Lower lobe of right lung (tissue), 2 donors: ENCODE measurements at regions not wholly inside any gene's neighbourhood (a gene's known extent, or its start where the extent isn't known, plus 50 kb on each side); places are given as distances from the start of the nearest gene placed in this dataset.

Source experiments
- ATAC-seq, 2 donors: fragments of 200-7000 bp; cut with Tn5 transposase; one replicate each; pipeline ENCODE4 v1.9.1; 2020 to 2022; ENCODE audit warnings: mild to moderate bottlenecking in 2 of 2, moderate library complexity in 2 of 2
- DNase-seq: peaks from one replicate; pipeline ENCODE4 v3.0.0-alpha.2; 2020
- H3K27ac ChIP-seq: fragments of 200-600 bp; one replicate; pipeline ENCODE4 v1.8.0; 2022
- H3K27me3 ChIP-seq: fragments of 200-600 bp; one replicate; pipeline ENCODE4 v1.8.0; 2022; ENCODE audit warnings: low read depth
- H3K36me3 ChIP-seq: fragments of 200-600 bp; one replicate; pipeline ENCODE4 v1.8.0; 2022; ENCODE audit warnings: mild to moderate bottlenecking
- H3K4me1 ChIP-seq: fragments of 200-600 bp; one replicate; pipeline ENCODE4 v1.8.0; 2022
- H3K4me3 ChIP-seq: fragments of 200-600 bp; one replicate; pipeline ENCODE4 v1.8.0; 2022; ENCODE audit warnings: mild to moderate bottlenecking
- H3K9me3 ChIP-seq: fragments of 200-600 bp; one replicate; pipeline ENCODE4 v1.8.0; 2022
- intact Hi-C: fragments of 100-400 bp; cut with DNase I; formaldehyde crosslinking; loops from one replicate; pipeline ENCODE4 v1.11.0; 2022
- TF ChIP-seq, protein P1 (sequence below): fragments of 200-600 bp; IDR thresholded peaks from one replicate; pipeline ENCODE4 v1.8.0; 2022; ENCODE audit warnings: antibody characterized with exemption, mild to moderate bottlenecking
- donor health status: DM: no; HTN: yes; CAD: no; lungs with severe emphysema.

DNA sequence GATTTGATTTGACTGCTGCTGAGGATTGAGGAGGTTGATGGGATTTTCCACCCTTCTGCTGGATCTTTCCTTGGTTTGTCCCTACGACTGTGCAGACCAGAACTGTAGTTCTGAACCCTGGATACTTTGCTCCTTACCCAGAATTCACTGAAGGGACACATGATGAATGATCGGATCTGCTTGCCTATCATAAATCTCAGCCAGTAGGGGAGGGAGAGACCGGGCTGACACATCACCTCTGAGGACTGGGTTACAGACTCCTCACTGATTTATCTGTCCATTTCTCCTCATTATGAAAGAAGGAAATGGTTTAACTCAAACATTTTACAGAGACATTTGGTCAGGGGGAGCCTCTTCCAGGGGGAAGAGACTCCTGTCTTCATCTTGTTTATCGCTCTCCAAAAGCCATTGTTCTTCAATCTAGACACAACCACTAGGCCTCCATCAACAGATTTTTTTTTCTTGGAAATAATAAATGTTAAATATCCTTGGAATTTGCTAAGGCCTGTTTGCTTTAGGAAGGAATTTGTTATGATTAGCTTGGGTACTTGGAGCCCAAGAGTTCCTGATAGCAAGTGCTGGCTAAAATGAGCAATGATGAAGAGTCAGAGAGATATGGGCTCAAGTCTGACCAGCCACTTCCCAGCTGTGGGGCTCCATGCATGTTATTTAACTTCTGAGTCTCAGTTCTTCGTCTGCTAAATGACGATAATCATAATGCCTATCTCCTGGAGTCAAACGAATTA, 925.5 kb downstream of the SLC4A3 start:
- no peak for DNase-seq
- no peaks in the 10 kb centered on the region for H3K4me1 ChIP-seq
- H3K4me3 ChIP-seq, result no peak overlapping the region
- no peak overlapping the region for H3K27ac ChIP-seq
- ATAC-seq, result no peak
- TF ChIP-seq, protein P1, sequence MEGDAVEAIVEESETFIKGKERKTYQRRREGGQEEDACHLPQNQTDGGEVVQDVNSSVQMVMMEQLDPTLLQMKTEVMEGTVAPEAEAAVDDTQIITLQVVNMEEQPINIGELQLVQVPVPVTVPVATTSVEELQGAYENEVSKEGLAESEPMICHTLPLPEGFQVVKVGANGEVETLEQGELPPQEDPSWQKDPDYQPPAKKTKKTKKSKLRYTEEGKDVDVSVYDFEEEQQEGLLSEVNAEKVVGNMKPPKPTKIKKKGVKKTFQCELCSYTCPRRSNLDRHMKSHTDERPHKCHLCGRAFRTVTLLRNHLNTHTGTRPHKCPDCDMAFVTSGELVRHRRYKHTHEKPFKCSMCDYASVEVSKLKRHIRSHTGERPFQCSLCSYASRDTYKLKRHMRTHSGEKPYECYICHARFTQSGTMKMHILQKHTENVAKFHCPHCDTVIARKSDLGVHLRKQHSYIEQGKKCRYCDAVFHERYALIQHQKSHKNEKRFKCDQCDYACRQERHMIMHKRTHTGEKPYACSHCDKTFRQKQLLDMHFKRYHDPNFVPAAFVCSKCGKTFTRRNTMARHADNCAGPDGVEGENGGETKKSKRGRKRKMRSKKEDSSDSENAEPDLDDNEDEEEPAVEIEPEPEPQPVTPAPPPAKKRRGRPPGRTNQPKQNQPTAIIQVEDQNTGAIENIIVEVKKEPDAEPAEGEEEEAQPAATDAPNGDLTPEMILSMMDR, result no peak
- no peaks in the 10 kb centered on the region for H3K36me3 ChIP-seq
- no peaks in the 10 kb centered on the region for H3K9me3 ChIP-seq
- H3K27me3 ChIP-seq, result no peaks in the 10 kb centered on the region
- intact Hi-C loops, result no loop called here

DNA sequence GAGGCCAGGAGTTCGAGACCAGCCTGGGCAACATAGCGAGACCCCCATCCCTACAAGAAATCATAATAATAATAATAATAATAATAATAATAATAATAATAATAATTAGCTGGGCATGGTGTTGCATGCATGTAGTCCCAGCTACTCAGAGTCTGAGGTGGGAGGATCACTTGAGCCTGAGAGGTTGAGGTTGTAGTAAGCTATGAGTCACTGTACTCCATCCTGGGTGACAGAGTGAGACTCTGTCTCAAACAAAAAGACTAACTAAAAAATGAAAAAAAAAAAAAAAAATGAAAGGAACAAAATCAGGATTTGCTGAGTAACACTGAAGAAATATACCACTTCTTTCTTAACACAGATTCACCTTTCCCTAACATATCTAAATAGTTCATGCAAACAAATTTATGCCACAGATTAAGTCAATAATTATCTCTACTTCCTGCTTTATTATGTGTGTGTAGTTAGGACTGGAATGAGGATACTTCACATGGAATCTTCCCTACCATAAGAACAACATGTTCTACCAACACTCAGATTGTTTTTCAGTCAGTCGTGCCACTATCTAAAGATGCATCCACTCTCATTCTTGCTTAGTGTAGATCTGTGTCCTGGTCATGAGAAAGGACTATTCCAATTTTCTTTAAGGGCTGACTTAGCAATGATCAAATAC, 928.7 kb downstream of the SLC4A3 start:
- DNase-seq (no peak), ATAC-seq (no peak)
- intact Hi-C loops, result no loop called here
- no peaks in the 10 kb centered on the region for H3K9me3 ChIP-seq
- H3K27me3 ChIP-seq, result no peaks in the 10 kb centered on the region
- no peaks in the 10 kb centered on the region for H3K4me1 ChIP-seq
- H3K36me3 ChIP-seq, result no peaks in the 10 kb centered on the region
- no peak overlapping the region for H3K4me3 ChIP-seq
- H3K27ac ChIP-seq, result no peak overlapping the region
- TF ChIP-seq, protein P1, result no peak

DNA sequence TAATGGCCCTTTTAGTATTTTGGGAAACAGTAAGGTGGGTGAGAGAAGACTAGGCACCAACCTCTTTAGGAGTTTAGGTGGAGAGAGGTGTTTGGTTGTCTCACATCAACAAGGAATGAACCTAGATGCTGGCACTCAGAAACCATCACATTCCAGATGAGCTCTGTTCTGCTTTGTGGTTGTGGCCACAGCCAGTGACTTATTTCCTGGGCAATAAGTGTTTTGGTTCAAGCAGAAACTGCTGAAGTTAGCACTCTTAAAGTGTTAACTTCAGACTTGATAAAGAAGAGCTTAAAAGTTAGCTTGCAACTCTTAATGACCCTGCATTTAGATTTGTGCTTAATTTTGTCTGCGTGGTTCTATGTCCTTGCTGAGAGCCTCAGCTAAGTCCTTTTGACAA, 929.2 kb downstream of the SLC4A3 start:
- intact Hi-C loops, result no loop called here
- TF ChIP-seq, protein P1, result no peak
- ATAC-seq (no peak), DNase-seq (no peak)
- H3K27me3 ChIP-seq, result no peaks in the 10 kb centered on the region
- no peak overlapping the region for H3K4me3 ChIP-seq
- no peaks in the 10 kb centered on the region for H3K36me3 ChIP-seq
- no peaks in the 10 kb centered on the region for H3K9me3 ChIP-seq
- no peak overlapping the region for H3K27ac ChIP-seq
- no peaks in the 10 kb centered on the region for H3K4me1 ChIP-seq

DNA sequence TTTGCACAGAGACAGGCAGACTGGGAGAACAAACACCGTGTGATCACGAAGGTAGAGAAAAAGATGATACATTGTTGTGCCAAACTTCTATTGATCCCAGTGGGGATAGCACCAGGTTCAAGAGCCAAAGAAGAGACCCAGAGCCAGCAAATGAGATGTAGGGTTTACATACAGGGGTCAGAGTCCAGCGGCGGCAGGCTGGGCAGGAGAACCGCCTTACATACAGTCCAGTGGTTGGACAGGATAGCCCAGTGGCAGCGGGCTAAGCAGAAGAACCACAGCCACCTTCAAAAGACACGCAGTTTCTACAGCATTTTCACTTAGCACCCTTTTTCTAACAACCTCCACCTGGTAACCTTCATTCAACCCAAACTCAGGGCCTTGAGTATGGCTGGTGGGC, 932.8 kb downstream of the SLC4A3 start:
- H3K36me3 ChIP-seq, result no peaks in the 10 kb centered on the region
- no peaks in the 10 kb centered on the region for H3K9me3 ChIP-seq
- no peak overlapping the region for H3K27ac ChIP-seq
- H3K27me3 ChIP-seq, result no peaks in the 10 kb centered on the region
- DNase-seq, result no peak
- no peak overlapping the region for H3K4me3 ChIP-seq
- ATAC-seq, result no peak
- no peaks in the 10 kb centered on the region for H3K4me1 ChIP-seq
- TF ChIP-seq, protein P1, result no peak
- intact Hi-C loops, result no loop called here

DNA sequence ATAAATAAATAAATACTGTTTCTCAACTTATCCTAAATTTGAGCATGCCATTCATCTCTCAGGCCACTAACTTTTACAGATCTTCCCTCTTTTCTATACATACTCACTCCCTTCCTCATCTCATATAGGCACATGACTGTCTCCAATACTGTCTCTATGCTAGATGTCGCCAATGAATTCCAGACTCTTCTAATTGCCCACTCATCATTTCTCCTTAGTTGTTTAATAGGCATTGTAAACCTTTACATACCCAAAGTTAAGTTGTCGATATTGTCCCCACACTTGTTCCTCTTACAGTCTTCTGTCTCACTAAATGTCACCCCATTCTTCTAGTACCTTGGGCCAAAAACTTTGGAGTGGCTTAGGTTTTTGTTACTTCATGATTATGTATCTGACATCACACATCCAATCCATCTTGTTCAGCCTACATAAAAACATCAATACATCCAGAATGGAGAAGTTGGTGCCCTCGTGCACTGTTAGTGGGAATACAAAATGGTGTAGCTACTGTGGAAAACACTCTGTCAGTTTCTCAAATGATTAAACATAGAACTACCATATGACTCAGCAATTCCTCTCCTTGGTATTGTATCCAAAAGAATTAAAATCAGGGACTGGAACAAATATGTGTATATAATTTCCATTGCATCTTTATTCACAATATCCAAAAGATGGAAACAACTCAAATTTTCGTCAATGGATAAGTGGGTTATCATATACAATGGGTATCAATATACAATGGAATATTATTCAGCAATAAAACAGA, 935.1 kb downstream of the SLC4A3 start:
- no peak overlapping the region for H3K4me3 ChIP-seq
- no peaks in the 10 kb centered on the region for H3K27me3 ChIP-seq
- DNase-seq (no peak), ATAC-seq (no peak)
- TF ChIP-seq, protein P1, result no peak
- intact Hi-C loops, result no loop called here
- no peaks in the 10 kb centered on the region for H3K9me3 ChIP-seq
- H3K36me3 ChIP-seq, result no peaks in the 10 kb centered on the region
- no peak overlapping the region for H3K27ac ChIP-seq
- no peaks in the 10 kb centered on the region for H3K4me1 ChIP-seq
